Fibroblast of the aortic adventitia (primary cell): ENCODE measurements at regions not wholly inside any gene's neighbourhood (a gene's known extent, or its start where the extent isn't known, plus 50 kb on each side); places are given as distances from the start of the nearest gene placed in this dataset.

Experiments used
- DNase-seq: peaks from one replicate; pipeline ENCODE4 v3.0.0-alpha.2; 2010; ENCODE audit warnings: low read depth
- H3K4me3 ChIP-seq: 2 replicates; pipeline ENCODE4 v1.5.1; 2011; ENCODE audit warnings: low read depth, mild to moderate bottlenecking, control low read depth, low read length, moderate library complexity
- TF ChIP-seq, protein P1 (sequence below): IDR thresholded peaks from 2 replicates; pipeline ENCODE4 v1.5.1; 2011; ENCODE audit warnings: mild to moderate bottlenecking, low read length, control low read depth, inconsistent platforms; ENCODE audit not compliant: insufficient read depth

DNA sequence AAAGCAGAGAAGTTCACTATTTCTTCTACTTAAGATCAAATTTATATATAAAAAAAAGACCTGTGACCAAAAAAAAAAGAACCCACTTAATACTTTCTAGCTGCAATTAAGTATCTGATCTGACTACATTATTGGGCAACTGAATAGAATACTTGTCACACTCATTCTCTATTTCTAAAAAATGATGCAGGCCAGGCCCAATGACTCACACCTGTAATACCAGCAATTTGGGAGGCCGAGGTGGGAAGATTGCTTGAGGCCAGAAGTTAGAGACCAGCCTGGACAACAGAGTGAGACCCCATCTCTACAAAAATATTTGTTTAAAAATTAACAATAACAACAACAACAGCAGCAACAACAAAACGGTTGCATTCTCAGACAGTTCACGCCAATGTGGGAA lies 108.8 kb upstream of the BMP2K start:
- TF ChIP-seq, protein P1, sequence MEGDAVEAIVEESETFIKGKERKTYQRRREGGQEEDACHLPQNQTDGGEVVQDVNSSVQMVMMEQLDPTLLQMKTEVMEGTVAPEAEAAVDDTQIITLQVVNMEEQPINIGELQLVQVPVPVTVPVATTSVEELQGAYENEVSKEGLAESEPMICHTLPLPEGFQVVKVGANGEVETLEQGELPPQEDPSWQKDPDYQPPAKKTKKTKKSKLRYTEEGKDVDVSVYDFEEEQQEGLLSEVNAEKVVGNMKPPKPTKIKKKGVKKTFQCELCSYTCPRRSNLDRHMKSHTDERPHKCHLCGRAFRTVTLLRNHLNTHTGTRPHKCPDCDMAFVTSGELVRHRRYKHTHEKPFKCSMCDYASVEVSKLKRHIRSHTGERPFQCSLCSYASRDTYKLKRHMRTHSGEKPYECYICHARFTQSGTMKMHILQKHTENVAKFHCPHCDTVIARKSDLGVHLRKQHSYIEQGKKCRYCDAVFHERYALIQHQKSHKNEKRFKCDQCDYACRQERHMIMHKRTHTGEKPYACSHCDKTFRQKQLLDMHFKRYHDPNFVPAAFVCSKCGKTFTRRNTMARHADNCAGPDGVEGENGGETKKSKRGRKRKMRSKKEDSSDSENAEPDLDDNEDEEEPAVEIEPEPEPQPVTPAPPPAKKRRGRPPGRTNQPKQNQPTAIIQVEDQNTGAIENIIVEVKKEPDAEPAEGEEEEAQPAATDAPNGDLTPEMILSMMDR, result no peak
- H3K4me3 ChIP-seq, result no peak overlapping the region
- DNase-seq, result no peak

DNA sequence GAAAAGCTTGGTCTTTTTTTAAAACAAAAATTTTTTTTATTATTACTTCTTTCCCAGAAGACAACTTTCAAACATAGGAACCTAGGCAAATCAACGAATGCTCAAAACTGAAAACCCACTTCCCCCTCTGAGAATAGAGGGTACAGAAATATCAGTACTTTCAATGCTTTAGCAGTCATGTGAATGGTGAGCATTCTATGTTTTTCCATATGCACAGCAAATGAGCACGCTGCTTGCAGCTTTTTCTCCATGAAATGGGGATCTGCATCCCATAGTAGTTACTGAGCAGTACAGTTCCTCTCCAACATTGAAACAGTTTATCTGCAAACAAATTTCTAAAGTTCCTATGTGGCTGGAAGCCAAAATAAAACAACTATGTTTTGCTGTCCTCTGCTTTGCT lies 108.4 kb upstream of the BMP2K start:
- H3K4me3 ChIP-seq, result no peak overlapping the region
- DNase-seq, result no peak
- TF ChIP-seq, protein P1, result no peak

DNA sequence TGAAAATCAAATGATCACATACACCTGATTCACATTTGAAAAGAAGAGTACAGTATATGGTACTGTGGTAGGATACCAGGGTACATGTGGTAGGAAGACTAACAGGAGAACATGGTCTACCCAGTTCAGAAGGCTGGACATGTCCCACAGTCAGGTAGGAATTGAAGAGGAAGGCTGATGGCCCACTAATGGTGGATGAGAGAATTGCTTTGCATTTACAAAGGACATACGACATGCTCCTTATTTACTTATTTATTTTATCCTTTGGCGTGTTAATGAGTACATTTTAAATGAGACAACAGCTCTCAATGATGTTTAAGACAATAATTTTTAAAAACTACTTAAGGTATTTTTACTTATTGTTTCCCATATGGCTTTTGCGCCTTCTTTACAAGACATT lies 106.7 kb upstream of the BMP2K start:
- TF ChIP-seq, protein P1, result peak; percentile 25
- DNase-seq, result no peak
- H3K4me3 ChIP-seq, result no peak overlapping the region

DNA sequence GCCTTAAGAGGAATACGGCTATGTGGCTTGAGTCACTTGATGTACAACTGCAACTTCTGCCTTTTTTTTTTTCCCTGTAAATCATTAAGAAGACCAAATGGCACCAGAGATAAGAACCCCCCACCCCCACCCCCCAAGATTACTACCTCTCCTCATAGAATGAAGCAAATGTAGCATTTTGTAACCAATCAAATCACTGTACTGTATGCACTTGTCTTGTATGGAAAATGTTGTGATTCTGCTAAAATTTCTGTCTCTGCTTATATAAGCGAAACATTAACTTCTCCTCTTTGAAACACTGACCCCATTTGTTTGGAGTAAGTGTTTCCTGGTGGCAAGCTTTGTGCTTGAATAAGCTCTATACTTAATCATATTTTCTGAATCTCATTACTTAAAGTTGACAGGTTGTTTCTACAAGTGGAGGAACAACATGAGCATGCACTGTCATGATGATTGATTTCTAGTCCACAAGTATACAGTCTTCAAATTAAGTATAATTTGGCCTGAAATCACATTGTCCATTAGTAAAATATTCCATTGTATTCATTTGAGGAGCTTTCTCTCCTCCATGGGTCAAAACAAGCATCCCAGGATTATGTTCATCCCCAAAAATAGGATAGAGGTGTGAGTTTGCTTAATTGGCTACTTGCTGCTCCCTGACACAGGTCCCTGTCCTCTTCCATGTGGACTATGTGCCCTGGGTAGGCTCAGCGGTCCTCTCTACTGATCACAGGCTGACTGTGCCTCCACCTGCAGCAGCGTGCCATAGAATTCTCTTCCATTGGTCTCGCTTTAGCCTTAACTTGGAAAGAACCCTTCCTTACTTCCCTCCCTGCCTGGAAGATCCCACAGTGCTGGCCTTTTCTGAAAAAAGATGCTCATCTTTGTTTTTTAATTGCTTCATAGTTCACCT lies 104.0 kb upstream of the BMP2K start:
- no peak overlapping the region for H3K4me3 ChIP-seq
- no peak for DNase-seq
- TF ChIP-seq, protein P1, result no peak

DNA sequence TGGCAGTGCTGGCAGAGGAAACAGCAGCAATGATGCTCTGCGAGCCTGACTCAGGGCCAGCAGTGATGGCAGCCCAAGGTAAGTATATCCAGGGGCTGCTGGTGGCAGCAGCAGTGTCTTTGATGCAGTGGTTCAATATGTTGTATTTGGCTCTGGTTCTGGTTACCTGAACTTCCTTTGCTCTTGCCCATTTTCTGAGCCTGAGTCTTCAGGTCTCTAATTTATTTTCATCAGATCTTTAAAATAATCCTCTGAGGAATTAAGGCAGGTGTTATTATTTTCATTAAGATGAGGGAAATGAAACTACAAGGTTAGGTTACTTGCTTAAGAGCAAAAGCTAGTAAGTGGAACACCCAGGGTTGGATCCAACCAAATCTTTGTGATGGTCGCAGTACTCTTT lies 102.8 kb upstream of the BMP2K start:
- TF ChIP-seq, protein P1, result no peak
- no peak for DNase-seq
- H3K4me3 ChIP-seq, result no peak overlapping the region

DNA sequence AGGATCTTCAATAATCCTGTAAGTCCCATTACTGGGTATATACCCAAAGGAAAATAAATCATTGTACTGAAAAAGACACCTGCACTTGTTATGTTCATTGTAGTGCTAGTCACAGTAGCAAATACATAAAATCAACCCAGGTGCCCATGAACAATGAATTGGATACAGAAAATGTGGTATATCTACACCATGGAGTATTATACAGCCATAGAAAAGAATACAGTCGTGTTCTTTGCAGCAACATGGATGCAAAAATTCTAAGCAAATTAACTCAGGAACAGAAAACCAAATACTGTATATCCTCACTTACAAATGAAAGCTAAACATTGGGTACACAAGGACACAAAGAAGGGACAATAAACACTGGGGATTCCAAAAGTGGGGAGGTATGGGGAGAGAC lies 100.8 kb upstream of the BMP2K start:
- H3K4me3 ChIP-seq, result no peak overlapping the region
- TF ChIP-seq, protein P1, result no peak
- DNase-seq, result no peak
